BLaER1 treated with 17β-estradiol and CSF1 and Interleukin-3, amounts not matched to agents 10 nM and 100 nM (cell line): ENCODE measurements at regions not wholly inside any gene's neighbourhood (a gene's known extent, or its start where the extent isn't known, plus 50 kb on each side); places are given as distances from the start of the nearest gene placed in this dataset.

Experiments
- H3K27ac ChIP-seq, 11 experiments: shearing (Covaris generic); formaldehyde crosslinking; 2 replicates each; pipeline ENCODE4 v1.8.1; 2022
- H3K27me3 ChIP-seq, 11 experiments: shearing (Covaris generic); formaldehyde crosslinking; 2 replicates each; pipeline ENCODE4 v1.8.1; 2022
- H3K36me3 ChIP-seq, 11 experiments: shearing (Covaris generic); formaldehyde crosslinking; 2 replicates each; pipeline ENCODE4 v1.8.1; 2022
- H3K4me1 ChIP-seq, 10 experiments: shearing (Covaris generic); formaldehyde crosslinking; 2 replicates each; pipeline ENCODE4 v1.8.1; 2022
- H3K4me2 ChIP-seq, 11 experiments: shearing (Covaris generic); formaldehyde crosslinking; 2 replicates each; pipeline ENCODE4 v1.8.1; 2022
- H3K4me3 ChIP-seq, 10 experiments: shearing (Covaris generic); formaldehyde crosslinking; 2 replicates each; pipeline ENCODE4 v1.8.1; 2022
- H3K9ac ChIP-seq, 11 experiments: shearing (Covaris generic); formaldehyde crosslinking; 2 replicates each; pipeline ENCODE4 v1.8.1; 2022
- H3K9me3 ChIP-seq, 11 experiments: shearing (Covaris generic); formaldehyde crosslinking; replicated peaks in 1 of 11; 2 replicates each; pipeline ENCODE4 v1.8.1; 2022
- H4K20me1 ChIP-seq, 11 experiments: shearing (Covaris generic); formaldehyde crosslinking; 2 replicates each; pipeline ENCODE4 v1.8.1; 2022
- Cebpa-rat ChIP-seq, 11 experiments: shearing (Covaris generic); IDR thresholded peaks; 2 replicates each; pipeline ENCODE4 v1.8.1; 2022

- H4K20me1 ChIP-seq = 0 out of 22 replicates have a peak, but pooled peaks cover 0 to 3% (median 0%) of the 10 kb centered on the region in 11 experiments
- H3K36me3 ChIP-seq = no peaks in the 10 kb centered on the region
- no peak overlapping the region for H3K9ac ChIP-seq
- no peak overlapping the region for H3K4me3 ChIP-seq
- TF ChIP-seq Cebpa-rat (IDR thresholded peaks at IDR 0.05) = no peak
- peaks cover 0 to 97% (median 12%) of the 10 kb centered on the region in 11 experiments; a peak in 11 of 22 replicates for H3K27me3 ChIP-seq
- no peak overlapping the region for H3K27ac ChIP-seq
- no peak overlapping the region for H3K4me2 ChIP-seq
- H3K4me1 ChIP-seq = peaks cover 0 to 7% (median 2%) of the 10 kb centered on the region in 10 experiments; a peak in 5 of 20 replicates
- peaks cover 6 to 67% (median 23%) of the 10 kb centered on the region in 11 experiments; a peak in 21 of 22 replicates for H3K9me3 ChIP-seq
Observed at GRCh38 chr2:138956116-138956515, 175.9 kb upstream of the NXPH2 start.

GRCh38 chr2:138950486-138950885 is 170.3 kb upstream of the NXPH2 start:
- peaks cover 0 to 13% (median 0%) of the 10 kb centered on the region in 11 experiments; a peak in 4 of 22 replicates for H4K20me1 ChIP-seq
- H3K9me3 ChIP-seq = peaks cover 6 to 53% (median 18%) of the 10 kb centered on the region in 11 experiments; a peak in 21 of 22 replicates
- H3K4me2 ChIP-seq = no peak overlapping the region
- no peak for TF ChIP-seq Cebpa-rat (IDR thresholded peaks at IDR 0.05)
- peaks cover 3 to 14% (median 11%) of the 10 kb centered on the region in 10 experiments; a peak in 18 of 20 replicates for H3K4me1 ChIP-seq
- H3K36me3 ChIP-seq = no peaks in the 10 kb centered on the region
- H3K27ac ChIP-seq = no peak overlapping the region
- H3K9ac ChIP-seq = no peak overlapping the region
- peaks cover 0 to 96% (median 51%) of the 10 kb centered on the region in 11 experiments; a peak in 14 of 22 replicates for H3K27me3 ChIP-seq
- no peak overlapping the region for H3K4me3 ChIP-seq

GRCh38 chr2:138949517-138949916 is 169.3 kb upstream of the NXPH2 start:
- peaks cover 3 to 14% (median 11%) of the 10 kb centered on the region in 10 experiments; a peak in 18 of 20 replicates for H3K4me1 ChIP-seq
- H3K4me3 ChIP-seq = no peak overlapping the region
- H4K20me1 ChIP-seq = peaks cover 0 to 13% (median 0%) of the 10 kb centered on the region in 11 experiments; a peak in 5 of 22 replicates
- H3K27me3 ChIP-seq = peaks cover 0 to 96% (median 59%) of the 10 kb centered on the region in 11 experiments; a peak in 14 of 22 replicates
- H3K9me3 ChIP-seq = peaks cover 5 to 43% (median 10%) of the 10 kb centered on the region in 11 experiments; a peak in 21 of 22 replicates
- no peaks in the 10 kb centered on the region for H3K36me3 ChIP-seq
- TF ChIP-seq Cebpa-rat (IDR thresholded peaks at IDR 0.05) = no peak
- H3K4me2 ChIP-seq = no peak overlapping the region
- H3K9ac ChIP-seq = no peak overlapping the region
- H3K27ac ChIP-seq = no peak overlapping the region

- no peak overlapping the region for H3K4me3 ChIP-seq
Observed at GRCh38 chr2:138948070-138948539, 167.9 kb upstream of the NXPH2 start.

GRCh38 chr2:138943470-138943869 is 163.3 kb upstream of the NXPH2 start:
- peaks cover 0 to 10% (median 0%) of the 10 kb centered on the region in 11 experiments; a peak in 5 of 22 replicates for H4K20me1 ChIP-seq
- peaks cover 3 to 16% (median 10%) of the 10 kb centered on the region in 10 experiments; a peak in 18 of 20 replicates for H3K4me1 ChIP-seq
- no peak for TF ChIP-seq Cebpa-rat (IDR thresholded peaks at IDR 0.05)
- no peak overlapping the region for H3K4me2 ChIP-seq
- no peaks in the 10 kb centered on the region; a peak in 1 of 22 replicates for H3K36me3 ChIP-seq
- H3K9me3 ChIP-seq = peaks cover 3 to 57% (median 24%) of the 10 kb centered on the region in 11 experiments; a peak in 19 of 22 replicates
- H3K9ac ChIP-seq = no peak overlapping the region
- H3K27ac ChIP-seq = no peak overlapping the region
- H3K4me3 ChIP-seq = no peak overlapping the region
- peaks cover 0 to 96% (median 26%) of the 10 kb centered on the region in 11 experiments; a peak in 13 of 22 replicates for H3K27me3 ChIP-seq

More at GRCh38 chr2:138948070-138948539, 167.9 kb upstream of the NXPH2 start:
- H3K4me1 ChIP-seq = peaks cover 3 to 14% (median 11%) of the 10 kb centered on the region in 10 experiments; a peak in 18 of 20 replicates
- peaks cover 0 to 39% (median 0%) of the 10 kb centered on the region in 11 experiments; a peak in 8 of 22 replicates for H3K9me3 ChIP-seq
- TF ChIP-seq Cebpa-rat (IDR thresholded peaks at IDR 0.05) = peak in 4 of 11 experiments; percentile 9 to 60 (median 40); a peak in 3 of 22 replicates
- peaks cover 0 to 13% (median 0%) of the 10 kb centered on the region in 11 experiments; a peak in 5 of 22 replicates for H4K20me1 ChIP-seq
- peak overlapping the region in 9 of 11 experiments; percentile 17 to 66 (median 36); a peak in 10 of 22 replicates for H3K4me2 ChIP-seq
- H3K9ac ChIP-seq = no peak overlapping the region
- H3K27me3 ChIP-seq = peaks cover 0 to 96% (median 57%) of the 10 kb centered on the region in 11 experiments; a peak in 14 of 22 replicates
- H3K27ac ChIP-seq = no peak overlapping the region
- no peaks in the 10 kb centered on the region for H3K36me3 ChIP-seq

- Histone ChIP-seq H3K27ac (no peak overlapping the region), H3K27me3 (peaks cover 0 to 99% (median 26%) of the 10 kb centered on the region in 11 experiments; a peak in 13 of 22 replicates), H3K9ac (no peak overlapping the region), H3K36me3 (no peaks in the 10 kb centered on the region; a peak in 1 of 22 replicates), H3K4me1 (peaks cover 0 to 6% (median 2%) of the 10 kb centered on the region in 10 experiments; a peak in 14 of 20 replicates), H3K4me2 (peak overlapping the region in 1 of 11 experiments; percentile 28; a peak in 2 of 22 replicates), H3K4me3 (no peak overlapping the region), H3K9me3 (peaks cover 3 to 65% (median 24%) of the 10 kb centered on the region in 11 experiments; a peak in 19 of 22 replicates), H4K20me1 (peaks cover 0 to 6% (median 0%) of the 10 kb centered on the region in 11 experiments; a peak in 3 of 22 replicates)
- TF ChIP-seq Cebpa-rat (IDR thresholded peaks at IDR 0.05) = no peak
Observed at GRCh38 chr2:138942466-138942865, 162.3 kb upstream of the NXPH2 start.

- H4K20me1 ChIP-seq = no peaks in the 10 kb centered on the region
Observed at GRCh38 chr2:138931284-138932256, 151.4 kb upstream of the NXPH2 start.

GRCh38 chr2:138930571-138930970 is 150.4 kb upstream of the NXPH2 start:
- no peak for TF ChIP-seq Cebpa-rat (IDR thresholded peaks at IDR 0.05)
- Histone ChIP-seq H3K4me1 (no peaks in the 10 kb centered on the region), H3K9ac (no peak overlapping the region), H3K4me3 (no peak overlapping the region), H3K4me2 (no peak overlapping the region), H3K36me3 (no peaks in the 10 kb centered on the region), H3K9me3 (peaks cover 0 to 30% (median 10%) of the 10 kb centered on the region in 11 experiments; a peak in 12 of 22 replicates), H4K20me1 (no peaks in the 10 kb centered on the region), H3K27me3 (peaks cover 0 to 67% (median 0%) of the 10 kb centered on the region in 11 experiments; a peak in 7 of 22 replicates), H3K27ac (no peak overlapping the region)

More at GRCh38 chr2:138931284-138932256, 151.4 kb upstream of the NXPH2 start:
- Histone ChIP-seq H3K36me3 (no peaks in the 10 kb centered on the region), H3K9ac (no peak overlapping the region), H3K4me1 (no peaks in the 10 kb centered on the region), H3K27me3 (peaks cover 0 to 70% (median 0%) of the 10 kb centered on the region in 11 experiments; a peak in 7 of 22 replicates), H3K4me3 (no peak overlapping the region), H3K4me2 (no peak overlapping the region), H3K27ac (no peak overlapping the region), H3K9me3 (peaks cover 0 to 30% (median 10%) of the 10 kb centered on the region in 11 experiments; a peak in 12 of 22 replicates)
- no peak for TF ChIP-seq Cebpa-rat (IDR thresholded peaks at IDR 0.05)
